ENCODE measurements at regions not wholly inside any gene's neighbourhood (a gene's known extent, or its start where the extent isn't known, plus 50 kb on each side); places are given as distances from the start of the nearest gene placed in this dataset.

- TF ChIP-seq EZH2 (IDR thresholded peaks at IDR 0.05; ENCODE audit: insufficient read depth, poor library complexity, severe bottlenecking), result no peak
- TF ChIP-seq EZH2phosphoT487 (IDR thresholded peaks at IDR 0.05; ENCODE audit: insufficient read depth, low read depth), result no peak
- H3K4me2 ChIP-seq (ENCODE audit: unreplicated experiment), result no peak overlapping the region
- H3K27me3 ChIP-seq (replicated peaks; ENCODE audit: insufficient read depth), result no peaks in the 10 kb centered on the region
- no peaks in the 10 kb centered on the region for H3K36me3 ChIP-seq (ENCODE audit: low read depth)
- in situ Hi-C loops (cut with MboI), result no loop called here
- no peak overlapping the region for H3K27ac ChIP-seq
- no peak for DNase-seq
- H3F3A ChIP-seq (ENCODE audit: insufficient read depth), result no peaks in the 10 kb centered on the region
- H3K9me3 ChIP-seq (ENCODE audit: low read depth), result no peaks in the 10 kb centered on the region
- H2AFZ ChIP-seq, result no peak overlapping the region
- no peaks in the 10 kb centered on the region for H4K20me1 ChIP-seq (ENCODE audit: insufficient read depth)
- no peaks in the 10 kb centered on the region for H3K4me1 ChIP-seq (ENCODE audit: insufficient read depth)
- no peaks in the 10 kb centered on the region for H3K9me2 ChIP-seq (ENCODE audit: insufficient read depth)
- no peak overlapping the region for H3K9ac ChIP-seq
- 9% methylated on average over 5 of the region's 5 CpGs for WGBS, 2 experiments (ENCODE audit: low coverage in 1 of 2, low lambda C conversion rate in 2 of 2, missing lambda C conversion rate in 2 of 2)
- no peaks in the 10 kb centered on the region for H3K79me2 ChIP-seq (ENCODE audit: insufficient read depth)
- H3K4me3 ChIP-seq, result no peak overlapping the region
These were observed 121.2 kb downstream of the HAPSTR1 start for GRCh38 chr16:9212621-9213020.

- in situ Hi-C loops (cut with MboI), result no loop called here
- no peaks in the 10 kb centered on the region for H3K36me3 ChIP-seq (ENCODE audit: low read depth)
- H3K4me3 ChIP-seq, result no peak overlapping the region
- H3K27me3 ChIP-seq (replicated peaks; ENCODE audit: insufficient read depth), result no peaks in the 10 kb centered on the region; the same call in 1 of the 2 replicates
- H2AFZ ChIP-seq, result no peak overlapping the region
- 7 to 8% methylated on average over 6 of the region's 6 CpGs for WGBS, 2 experiments (ENCODE audit: low coverage in 1 of 2, low lambda C conversion rate in 2 of 2, missing lambda C conversion rate in 2 of 2)
- no peaks in the 10 kb centered on the region for H3K9me3 ChIP-seq (ENCODE audit: low read depth)
- no peaks in the 10 kb centered on the region for H3F3A ChIP-seq (ENCODE audit: insufficient read depth)
- no peak overlapping the region for H3K9ac ChIP-seq
- no peak overlapping the region for H3K4me2 ChIP-seq (ENCODE audit: unreplicated experiment)
- H3K79me2 ChIP-seq (ENCODE audit: insufficient read depth), result no peaks in the 10 kb centered on the region
- no peaks in the 10 kb centered on the region for H3K4me1 ChIP-seq (ENCODE audit: insufficient read depth)
- no peak overlapping the region for H3K27ac ChIP-seq
- no peaks in the 10 kb centered on the region for H4K20me1 ChIP-seq (ENCODE audit: insufficient read depth)
- no peaks in the 10 kb centered on the region for H3K9me2 ChIP-seq (ENCODE audit: insufficient read depth)
- TF ChIP-seq EZH2phosphoT487 (IDR thresholded peaks at IDR 0.05; ENCODE audit: insufficient read depth, low read depth) (no peak), EZH2 (IDR thresholded peaks at IDR 0.05; ENCODE audit: insufficient read depth, poor library complexity, severe bottlenecking) (no peak)
- DNase-seq, result no peak
These were observed 128.4 kb downstream of the HAPSTR1 start for GRCh38 chr16:9219813-9220212.

- no peak overlapping the region for H3K27ac ChIP-seq
- no peaks in the 10 kb centered on the region for H3K9me2 ChIP-seq (ENCODE audit: insufficient read depth)
- 11 to 20% methylated on average over 3 to 5 of the region's 5 CpGs for WGBS, 2 experiments (ENCODE audit: low coverage in 1 of 2, low lambda C conversion rate in 2 of 2, missing lambda C conversion rate in 2 of 2)
- TF ChIP-seq EZH2 (IDR thresholded peaks at IDR 0.05; ENCODE audit: insufficient read depth, poor library complexity, severe bottlenecking) (no peak), EZH2phosphoT487 (IDR thresholded peaks at IDR 0.05; ENCODE audit: insufficient read depth, low read depth) (no peak)
- H4K20me1 ChIP-seq (ENCODE audit: insufficient read depth), result no peaks in the 10 kb centered on the region
- H3K36me3 ChIP-seq (ENCODE audit: low read depth), result no peaks in the 10 kb centered on the region
- H3K9ac ChIP-seq, result no peak overlapping the region
- H3K4me2 ChIP-seq (ENCODE audit: unreplicated experiment), result no peak overlapping the region
- no peaks in the 10 kb centered on the region for H3K4me1 ChIP-seq (ENCODE audit: insufficient read depth)
- H2AFZ ChIP-seq, result no peak overlapping the region
- H3F3A ChIP-seq (ENCODE audit: insufficient read depth), result no peaks in the 10 kb centered on the region
- H3K27me3 ChIP-seq (replicated peaks; ENCODE audit: insufficient read depth), result no peaks in the 10 kb centered on the region
- H3K4me3 ChIP-seq, result no peak overlapping the region
- DNase-seq, result peak; percentile 22
- no peaks in the 10 kb centered on the region for H3K9me3 ChIP-seq (ENCODE audit: low read depth)
- no peaks in the 10 kb centered on the region for H3K79me2 ChIP-seq (ENCODE audit: insufficient read depth)
- in situ Hi-C loops (cut with MboI), result no loop called here
These were observed 134.3 kb downstream of the HAPSTR1 start for GRCh38 chr16:9225527-9226316.

- Histone ChIP-seq H3K79me2 (ENCODE audit: insufficient read depth) (no peaks in the 10 kb centered on the region), H3F3A (ENCODE audit: insufficient read depth) (no peaks in the 10 kb centered on the region), H3K9me2 (ENCODE audit: insufficient read depth) (no peaks in the 10 kb centered on the region), H3K4me3 (no peak overlapping the region), H4K20me1 (ENCODE audit: insufficient read depth) (no peaks in the 10 kb centered on the region), H3K9ac (no peak overlapping the region), H2AFZ (no peak overlapping the region), H3K4me2 (ENCODE audit: unreplicated experiment) (no peak overlapping the region), H3K27ac (no peak overlapping the region), H3K4me1 (ENCODE audit: insufficient read depth) (no peaks in the 10 kb centered on the region), H3K9me3 (ENCODE audit: low read depth) (no peaks in the 10 kb centered on the region), H3K27me3 (replicated peaks; ENCODE audit: insufficient read depth) (no peaks in the 10 kb centered on the region), H3K36me3 (ENCODE audit: low read depth) (no peaks in the 10 kb centered on the region)
- WGBS, 2 experiments (ENCODE audit: low coverage in 1 of 2, low lambda C conversion rate in 2 of 2, missing lambda C conversion rate in 2 of 2), result 30 to 35% methylated on average over 7 of the region's 7 CpGs
- no peak for DNase-seq
- in situ Hi-C loops (cut with MboI), result no loop called here
- TF ChIP-seq EZH2phosphoT487 (IDR thresholded peaks at IDR 0.05; ENCODE audit: insufficient read depth, low read depth) (no peak), EZH2 (IDR thresholded peaks at IDR 0.05; ENCODE audit: insufficient read depth, poor library complexity, severe bottlenecking) (no peak)
These were observed 135.5 kb downstream of the HAPSTR1 start for GRCh38 chr16:9226924-9227323.
